Activated T-helper 1 cell treated with anti-CD3 and anti-CD28 coated beads, Interleukin-12 subunit alpha, Interleukin-12 subunit beta, Interleukin-2, Interleukin-4 antibody, amounts not matched to agents 30 ng/mL and 10 ng/mL and 1 ng/mL, durations not matched to agents 14 hours and 24 hours and 36 hours (primary cell): ENCODE measurements at regions not wholly inside any gene's neighbourhood (a gene's known extent, or its start where the extent isn't known, plus 50 kb on each side); places are given as distances from the start of the nearest gene placed in this dataset.

ENCODE experiments used
- DNase-seq: peaks from one replicate; pipeline ENCODE4 v3.0.0; 2021; ENCODE audit warnings: low spot score
- H3K27ac Mint-ChIP-seq: one replicate; pipeline ENCODE4 v1.8.0; 2021; ENCODE audit warnings: mild to moderate bottlenecking, mixed read lengths
- H3K27me3 Mint-ChIP-seq: one replicate; pipeline ENCODE4 v1.8.0; 2022; ENCODE audit warnings: mild to moderate bottlenecking, moderate library complexity, mixed read lengths; ENCODE audit not compliant: insufficient read depth
- H3K36me3 Mint-ChIP-seq: one replicate; pipeline ENCODE4 v1.8.0; 2021; ENCODE audit warnings: low read depth, mixed read lengths
- H3K4me1 Mint-ChIP-seq: one replicate; pipeline ENCODE4 v1.8.0; 2021; ENCODE audit warnings: low read depth, mixed read lengths
- H3K4me3 Mint-ChIP-seq: one replicate; pipeline ENCODE4 v1.8.0; 2021; ENCODE audit warnings: mild to moderate bottlenecking, moderate library complexity, mixed read lengths
- H3K9me3 Mint-ChIP-seq: one replicate; pipeline ENCODE4 v1.8.0; 2021; ENCODE audit warnings: mixed read lengths
- intact Hi-C: fragments of 100-400 bp; cut with micrococcal nuclease; formaldehyde crosslinking; loops from one replicate; pipeline ENCODE4 v1.15.1; 2024

- no peaks in the 10 kb centered on the region for H3K27me3 Mint-ChIP-seq
- intact Hi-C loops, result no loop called here
- H3K4me3 Mint-ChIP-seq, result no peak overlapping the region
- H3K27ac Mint-ChIP-seq, result no peak overlapping the region
- no peaks in the 10 kb centered on the region for H3K36me3 Mint-ChIP-seq
- no peaks in the 10 kb centered on the region for H3K4me1 Mint-ChIP-seq
- H3K9me3 Mint-ChIP-seq, result peaks cover 3% of the 10 kb centered on the region
- DNase-seq, result no peak
Measured at GRCh38 chr5:30605693-30606268, 587.7 kb upstream of the CDH6 start.

GRCh38 chr5:30604648-30605262 lies 588.7 kb upstream of the CDH6 start:
- DNase-seq, result no peak
- Mint-ChIP-seq H3K9me3 (peaks cover 6% of the 10 kb centered on the region), H3K27ac (no peak overlapping the region), H3K36me3 (no peaks in the 10 kb centered on the region), H3K27me3 (no peaks in the 10 kb centered on the region), H3K4me1 (no peaks in the 10 kb centered on the region), H3K4me3 (no peak overlapping the region)
- intact Hi-C loops, result no loop called here

DNA sequence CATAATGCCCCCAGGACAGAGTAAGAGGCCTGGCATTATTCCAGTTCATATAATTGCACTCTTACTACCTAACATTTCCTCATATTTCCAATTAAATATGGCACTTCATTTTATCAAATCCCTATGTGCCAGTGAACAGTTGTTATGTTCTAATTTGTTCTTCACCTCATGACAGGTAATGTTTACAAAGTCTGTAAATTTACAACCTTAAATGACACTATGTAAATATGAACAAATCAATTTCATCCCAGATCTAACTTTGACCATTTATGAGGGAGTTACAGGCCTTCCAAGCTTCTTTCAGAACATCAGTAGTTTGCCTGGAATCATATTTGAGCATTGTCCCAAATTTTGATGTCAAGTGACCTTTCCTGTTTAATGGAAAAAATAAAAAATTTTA lies 592.6 kb upstream of the CDH6 start:
- no peak overlapping the region for H3K4me3 Mint-ChIP-seq
- H3K27ac Mint-ChIP-seq, result no peak overlapping the region
- intact Hi-C loops, result no loop called here
- DNase-seq, result no peak
- no peaks in the 10 kb centered on the region for H3K27me3 Mint-ChIP-seq
- H3K36me3 Mint-ChIP-seq, result no peaks in the 10 kb centered on the region
- H3K4me1 Mint-ChIP-seq, result no peaks in the 10 kb centered on the region
- peaks cover 19% of the 10 kb centered on the region for H3K9me3 Mint-ChIP-seq

DNA sequence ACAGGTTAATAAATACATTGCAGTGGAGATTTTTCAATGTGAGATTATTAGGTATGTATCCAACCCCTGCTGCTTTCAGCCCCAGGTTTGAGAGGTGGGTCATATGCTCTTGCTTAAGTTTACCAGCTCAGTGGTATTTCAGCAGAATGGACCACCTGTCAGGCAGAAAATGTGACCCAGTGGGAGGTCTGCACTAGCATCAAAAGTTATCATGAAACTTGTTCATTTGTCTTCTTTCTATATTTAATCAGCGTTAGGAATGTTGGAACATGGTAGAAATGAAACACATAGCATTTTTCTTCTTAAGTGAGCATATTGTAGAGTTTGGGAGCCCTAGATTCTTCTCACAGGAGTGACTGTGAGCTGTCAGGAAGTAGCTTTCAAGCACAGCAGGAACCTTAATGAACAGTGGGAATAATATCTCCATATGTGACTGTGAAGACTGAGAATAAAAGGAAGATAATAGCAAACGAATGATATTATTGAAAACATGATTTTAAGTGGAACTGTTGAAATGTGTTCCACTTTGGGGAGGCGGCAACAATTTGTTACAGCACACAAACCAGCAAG lies 596.9 kb upstream of the CDH6 start:
- Mint-ChIP-seq H3K4me1 (no peaks in the 10 kb centered on the region), H3K27ac (no peak overlapping the region), H3K36me3 (no peaks in the 10 kb centered on the region), H3K4me3 (no peak overlapping the region), H3K27me3 (no peaks in the 10 kb centered on the region), H3K9me3 (peaks cover 24% of the 10 kb centered on the region)
- no peak for DNase-seq
- intact Hi-C loops, result no loop called here

DNA sequence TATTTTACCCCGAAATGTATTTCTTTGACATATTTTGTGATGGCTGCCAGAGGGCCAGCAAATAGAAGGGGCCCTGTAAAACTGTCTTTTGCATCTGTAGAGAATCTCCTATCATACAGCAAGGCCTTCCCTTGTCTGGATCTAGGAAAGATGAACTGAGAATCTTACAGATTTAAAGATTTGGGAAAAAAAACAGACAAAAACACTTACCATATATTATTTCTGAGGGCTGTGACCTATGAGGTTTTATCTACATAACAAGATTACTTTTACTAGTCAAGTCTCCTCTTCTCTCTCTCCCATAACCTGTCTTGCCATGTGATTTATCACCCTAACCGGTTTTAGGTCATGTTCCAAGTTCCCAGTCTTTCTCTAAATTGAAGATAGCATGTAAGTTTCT lies 599.2 kb upstream of the CDH6 start:
- Mint-ChIP-seq H3K36me3 (no peaks in the 10 kb centered on the region), H3K4me3 (no peak overlapping the region), H3K9me3 (peaks cover 26% of the 10 kb centered on the region), H3K27ac (no peak overlapping the region), H3K4me1 (no peaks in the 10 kb centered on the region), H3K27me3 (no peaks in the 10 kb centered on the region)
- intact Hi-C loops, result no loop called here
- no peak for DNase-seq

DNA sequence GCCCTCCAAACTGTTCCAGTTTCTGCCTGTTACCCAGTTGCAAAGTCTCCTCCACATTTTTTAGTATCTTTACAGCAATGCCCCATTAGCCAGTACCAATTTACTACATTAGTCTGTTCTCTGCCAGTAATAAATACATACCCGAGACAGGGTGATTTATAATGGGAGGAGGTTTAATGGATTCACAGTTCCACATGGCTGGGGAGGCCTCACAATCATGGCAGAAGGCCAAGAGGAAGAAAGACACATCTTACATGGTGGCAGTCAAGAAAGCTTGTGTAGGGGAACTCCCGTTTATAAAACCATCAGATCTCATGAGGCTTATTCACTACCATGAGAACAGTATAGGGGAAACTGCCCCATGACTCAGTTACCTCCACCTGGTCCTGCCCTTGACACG lies 600.7 kb upstream of the CDH6 start:
- Mint-ChIP-seq H3K27ac (no peak overlapping the region), H3K27me3 (no peaks in the 10 kb centered on the region), H3K9me3 (peaks cover 20% of the 10 kb centered on the region), H3K36me3 (no peaks in the 10 kb centered on the region), H3K4me1 (no peaks in the 10 kb centered on the region), H3K4me3 (no peak overlapping the region)
- intact Hi-C loops, result no loop called here
- DNase-seq, result no peak

GRCh38 chr5:30581198-30581935 lies 612.1 kb upstream of the CDH6 start:
- no peaks in the 10 kb centered on the region for H3K36me3 Mint-ChIP-seq
- H3K27me3 Mint-ChIP-seq, result no peaks in the 10 kb centered on the region
- no peak overlapping the region for H3K4me3 Mint-ChIP-seq
- no peak for DNase-seq
- intact Hi-C loops, result no loop called here
- H3K9me3 Mint-ChIP-seq, result peaks cover 5% of the 10 kb centered on the region
- no peak overlapping the region for H3K27ac Mint-ChIP-seq
- no peaks in the 10 kb centered on the region for H3K4me1 Mint-ChIP-seq

- intact Hi-C loops, result no loop called here
- H3K27me3 Mint-ChIP-seq, result no peaks in the 10 kb centered on the region
- DNase-seq, result no peak
- H3K27ac Mint-ChIP-seq, result no peak overlapping the region
- no peak overlapping the region for H3K4me3 Mint-ChIP-seq
- peaks cover 8% of the 10 kb centered on the region for H3K9me3 Mint-ChIP-seq
- no peaks in the 10 kb centered on the region for H3K36me3 Mint-ChIP-seq
- no peaks in the 10 kb centered on the region for H3K4me1 Mint-ChIP-seq
Measured at GRCh38 chr5:30574761-30575160, 618.7 kb upstream of the CDH6 start.

DNA sequence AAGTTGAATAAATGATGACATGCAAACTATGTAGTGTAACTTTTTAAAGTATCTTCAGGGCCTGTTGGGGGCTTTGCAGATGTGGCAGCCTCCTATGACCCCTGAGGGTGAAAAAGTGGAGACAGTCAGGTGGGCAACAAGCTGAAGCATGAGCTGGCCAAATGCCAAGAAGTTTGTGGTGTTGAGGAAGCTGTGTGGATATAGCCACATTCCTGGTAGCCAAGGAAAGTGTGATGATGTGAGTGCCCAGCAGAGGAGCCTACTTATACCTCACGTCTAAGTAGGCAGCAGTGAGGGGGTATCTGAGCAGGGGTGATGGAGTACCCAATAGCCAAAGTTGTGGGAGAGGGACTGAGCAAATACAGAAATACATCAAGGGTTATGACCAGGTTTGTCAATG lies 621.2 kb upstream of the CDH6 start:
- Mint-ChIP-seq H3K27me3 (no peaks in the 10 kb centered on the region), H3K4me3 (no peak overlapping the region), H3K9me3 (peaks cover 16% of the 10 kb centered on the region), H3K4me1 (no peaks in the 10 kb centered on the region), H3K27ac (no peak overlapping the region), H3K36me3 (no peaks in the 10 kb centered on the region)
- intact Hi-C loops, result no loop called here
- no peak for DNase-seq

DNA sequence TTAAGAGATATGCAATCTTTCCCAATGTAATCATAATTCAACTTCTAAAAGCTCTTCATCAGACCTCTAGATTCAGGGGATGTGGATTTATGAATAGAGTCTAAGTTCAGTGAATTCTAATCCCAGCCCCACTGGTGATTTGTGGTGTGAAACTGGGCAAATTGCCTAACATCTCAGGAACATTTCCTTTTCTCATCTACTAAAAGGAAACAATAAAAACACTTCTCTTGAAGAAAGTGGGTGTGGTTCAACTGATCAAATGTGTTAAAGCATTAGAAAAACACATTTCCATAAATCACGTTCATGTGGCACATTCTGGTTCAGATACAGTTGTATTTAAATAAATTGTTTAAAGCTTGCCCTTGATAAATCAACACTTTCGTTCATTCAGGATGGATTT lies 631.7 kb upstream of the CDH6 start:
- no peaks in the 10 kb centered on the region for H3K4me1 Mint-ChIP-seq
- no peak overlapping the region for H3K4me3 Mint-ChIP-seq
- no peak overlapping the region for H3K27ac Mint-ChIP-seq
- intact Hi-C loops, result no loop called here
- no peak for DNase-seq
- no peaks in the 10 kb centered on the region for H3K36me3 Mint-ChIP-seq
- H3K9me3 Mint-ChIP-seq, result no peaks in the 10 kb centered on the region
- H3K27me3 Mint-ChIP-seq, result no peaks in the 10 kb centered on the region

- Mint-ChIP-seq H3K27ac (no peak overlapping the region), H3K4me1 (no peaks in the 10 kb centered on the region), H3K36me3 (no peaks in the 10 kb centered on the region), H3K4me3 (no peak overlapping the region), H3K27me3 (no peaks in the 10 kb centered on the region), H3K9me3 (no peaks in the 10 kb centered on the region)
- intact Hi-C loops, result no loop called here
- no peak for DNase-seq
Measured at GRCh38 chr5:30551618-30552017, 641.9 kb upstream of the CDH6 start.

- Mint-ChIP-seq H3K9me3 (peaks cover 5% of the 10 kb centered on the region), H3K36me3 (no peaks in the 10 kb centered on the region), H3K27ac (no peak overlapping the region), H3K27me3 (no peaks in the 10 kb centered on the region), H3K4me1 (no peaks in the 10 kb centered on the region), H3K4me3 (no peak overlapping the region)
- DNase-seq, result no peak
- intact Hi-C loops, result no loop called here
Measured at GRCh38 chr5:30548580-30549305, 644.7 kb upstream of the CDH6 start.

GRCh38 chr5:30540150-30540549 lies 653.3 kb upstream of the CDH6 start:
- H3K4me3 Mint-ChIP-seq, result no peak overlapping the region
- peaks cover 44% of the 10 kb centered on the region for H3K9me3 Mint-ChIP-seq
- no peak overlapping the region for H3K27ac Mint-ChIP-seq
- intact Hi-C loops, result no loop called here
- H3K36me3 Mint-ChIP-seq, result no peaks in the 10 kb centered on the region
- DNase-seq, result no peak
- no peaks in the 10 kb centered on the region for H3K4me1 Mint-ChIP-seq
- H3K27me3 Mint-ChIP-seq, result no peaks in the 10 kb centered on the region
